ENCODE measurements at regions not wholly inside any gene's neighbourhood (a gene's known extent, or its start where the extent isn't known, plus 50 kb on each side); places are given as distances from the start of the nearest gene placed in this dataset. TPM values are rescaled to one million over a fixed set of nuclear protein-coding genes. Genes with fewer than 3 reads are reported as not detected.

DNA sequence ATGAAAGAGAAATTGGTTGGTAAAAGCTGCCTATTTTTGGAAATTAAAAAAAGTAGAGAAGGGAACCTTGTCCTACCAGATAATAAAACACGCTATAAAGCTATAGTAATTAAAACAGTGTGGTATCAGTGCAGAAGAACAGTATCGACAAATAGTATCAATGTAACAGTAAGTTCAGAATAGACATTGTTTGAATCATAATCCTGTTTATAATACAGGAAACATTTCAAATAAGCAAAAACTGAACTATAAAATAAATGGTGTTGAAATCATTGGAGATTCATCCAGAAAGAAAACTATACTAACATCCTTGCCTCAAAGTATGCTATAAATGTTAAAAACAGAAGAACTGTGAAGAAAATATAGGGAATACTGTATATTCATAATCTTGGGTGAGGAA is 54.2 kb upstream of the NAP1L1 start:
- no peak for DNase-seq (ENCODE audit: low read depth, low spot score)
- ChIA-PET POLR2A (no interaction called here), CTCF (no interaction called here)
- Histone ChIP-seq H3K27me3 (ENCODE audit: control insufficient read depth, insufficient read depth, low read length) (no peaks in the 10 kb centered on the region), H3K9me3 (ENCODE audit: control insufficient read depth, insufficient read depth, low read length) (peaks cover 3% of the 10 kb centered on the region; the same call in 1 of the 2 replicates), H3K4me3 (ENCODE audit: low read depth, low read length) (no peak overlapping the region), H3K27ac (ENCODE audit: low read depth, low read length) (no peak overlapping the region)
- TF ChIP-seq, protein P1, sequence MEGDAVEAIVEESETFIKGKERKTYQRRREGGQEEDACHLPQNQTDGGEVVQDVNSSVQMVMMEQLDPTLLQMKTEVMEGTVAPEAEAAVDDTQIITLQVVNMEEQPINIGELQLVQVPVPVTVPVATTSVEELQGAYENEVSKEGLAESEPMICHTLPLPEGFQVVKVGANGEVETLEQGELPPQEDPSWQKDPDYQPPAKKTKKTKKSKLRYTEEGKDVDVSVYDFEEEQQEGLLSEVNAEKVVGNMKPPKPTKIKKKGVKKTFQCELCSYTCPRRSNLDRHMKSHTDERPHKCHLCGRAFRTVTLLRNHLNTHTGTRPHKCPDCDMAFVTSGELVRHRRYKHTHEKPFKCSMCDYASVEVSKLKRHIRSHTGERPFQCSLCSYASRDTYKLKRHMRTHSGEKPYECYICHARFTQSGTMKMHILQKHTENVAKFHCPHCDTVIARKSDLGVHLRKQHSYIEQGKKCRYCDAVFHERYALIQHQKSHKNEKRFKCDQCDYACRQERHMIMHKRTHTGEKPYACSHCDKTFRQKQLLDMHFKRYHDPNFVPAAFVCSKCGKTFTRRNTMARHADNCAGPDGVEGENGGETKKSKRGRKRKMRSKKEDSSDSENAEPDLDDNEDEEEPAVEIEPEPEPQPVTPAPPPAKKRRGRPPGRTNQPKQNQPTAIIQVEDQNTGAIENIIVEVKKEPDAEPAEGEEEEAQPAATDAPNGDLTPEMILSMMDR (IDR thresholded peaks at IDR 0.05; ENCODE audit: low read depth, low read length), result no peak

DNA sequence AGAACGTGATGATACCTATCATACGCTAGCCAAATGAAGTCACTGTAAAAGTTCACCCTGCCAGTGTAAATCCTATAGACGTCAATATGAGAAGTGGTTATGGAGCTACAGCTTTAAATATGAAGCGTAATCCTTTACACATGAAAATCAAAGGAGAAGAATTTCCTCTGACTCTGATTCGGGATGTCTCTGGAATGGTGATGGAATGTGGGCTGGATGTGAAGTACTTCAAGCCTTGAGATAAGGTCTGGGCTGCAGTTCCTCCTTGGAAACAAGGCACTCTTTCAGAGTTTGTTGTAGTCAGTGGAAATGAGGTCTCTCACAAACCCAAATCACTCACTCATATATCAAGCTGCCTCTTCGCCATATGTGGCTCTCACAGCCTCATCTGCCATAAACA is 53.1 kb upstream of the NAP1L1 start:
- CTCF ChIA-PET, result no interaction called here
- Histone ChIP-seq H3K9me3 (ENCODE audit: control insufficient read depth, insufficient read depth, low read length) (peaks cover 3% of the 10 kb centered on the region; the same call in 1 of the 2 replicates), H3K27me3 (ENCODE audit: control insufficient read depth, insufficient read depth, low read length) (no peaks in the 10 kb centered on the region), H3K27ac (ENCODE audit: low read depth, low read length) (no peak overlapping the region), H3K4me3 (ENCODE audit: low read depth, low read length) (no peak overlapping the region)
- DNase-seq (ENCODE audit: low read depth, low spot score), result no peak
- TF ChIP-seq, protein P1 (IDR thresholded peaks at IDR 0.05; ENCODE audit: low read depth, low read length), result no peak
- POLR2A ChIA-PET, result no interaction called here

DNA sequence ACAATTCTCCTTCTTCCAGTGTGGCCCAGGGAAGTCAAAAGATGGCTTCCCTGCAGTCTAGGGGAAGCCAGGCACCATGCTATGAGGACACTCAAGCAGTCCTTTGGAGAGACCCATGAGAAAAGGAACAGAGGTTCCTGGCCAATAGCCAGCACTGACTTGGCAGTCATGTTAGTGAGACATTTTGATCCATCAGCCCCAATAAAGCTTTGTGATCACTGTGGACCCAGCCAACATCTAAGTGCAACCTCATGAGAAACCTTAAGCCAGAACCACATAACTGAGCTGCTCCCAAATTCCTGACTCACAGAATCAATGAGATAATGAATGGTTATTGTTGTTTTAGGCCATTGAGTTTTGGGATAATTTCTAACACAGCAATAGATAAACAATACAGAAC is 51.0 kb upstream of the NAP1L1 start:
- POLR2A ChIA-PET, result interaction anchor here (0.6 kb wide), 1 partner anchor 104 kb away, joined by 3 read pairs; no protein-coding TSS in a partner anchor
- TF ChIP-seq, protein P1 (IDR thresholded peaks at IDR 0.05; ENCODE audit: low read depth, low read length), result no peak
- CTCF ChIA-PET, result interaction anchor here (0.6 to 0.8 kb wide), 2 partner anchors 9 to 25 kb away, joined by 3 read pairs; no protein-coding TSS in a partner anchor
- Histone ChIP-seq H3K9me3 (ENCODE audit: control insufficient read depth, insufficient read depth, low read length) (peaks cover 3% of the 10 kb centered on the region; the same call in 1 of the 2 replicates), H3K27me3 (ENCODE audit: control insufficient read depth, insufficient read depth, low read length) (no peaks in the 10 kb centered on the region), H3K27ac (ENCODE audit: low read depth, low read length) (no peak overlapping the region), H3K4me3 (ENCODE audit: low read depth, low read length) (no peak overlapping the region)
- no peak for DNase-seq (ENCODE audit: low read depth, low spot score)

Small RNAs in the stretch of these regions (small RNA-seq; reads per million reads assigned to genes)
- not detected for gene RNU6-1271P (ENCODE audit: insufficient read length, low read depth)

Measured in AG04450 (cell line).